Mesendoderm (in vitro differentiated cells): ENCODE measurements at regions not wholly inside any gene's neighbourhood (a gene's known extent, or its start where the extent isn't known, plus 50 kb on each side); places are given as distances from the start of the nearest gene placed in this dataset.
"Not testable (repeated sequence)": the region's sequence is repeated elsewhere in the genome, so short reads cannot be mapped to it uniquely, and the experiment has no call there.

Source experiments
- DNase-seq: peaks from one replicate; pipeline ENCODE4 v3.0.0; 2013
- H2AK5ac ChIP-seq: 2 replicates; pipeline ENCODE4 v1.6.1; 2013; ENCODE audit warnings: low read length, inconsistent platforms
- H2BK120ac ChIP-seq: 2 replicates; pipeline ENCODE4 v1.6.1; 2013; ENCODE audit warnings: low read depth, mild to moderate bottlenecking, low read length, moderate library complexity, mixed read lengths
- H2BK15ac ChIP-seq: replicated peaks from 2 replicates; pipeline ENCODE4 v1.6.1; 2013; ENCODE audit warnings: low read depth, mild to moderate bottlenecking, moderate library complexity
- H2BK5ac ChIP-seq: 2 replicates; pipeline ENCODE4 v1.6.1; 2013; ENCODE audit warnings: low read length, inconsistent platforms
- H3K18ac ChIP-seq: 2 replicates; pipeline ENCODE4 v1.6.1; 2013; ENCODE audit warnings: mild to moderate bottlenecking, low read length, mixed read lengths
- H3K23ac ChIP-seq: one replicate; pipeline ENCODE4 v1.6.1; 2013; ENCODE audit warnings: low read length
- H3K27ac ChIP-seq: 2 replicates; pipeline ENCODE4 v1.5.1; 2013; ENCODE audit warnings: low read depth, mild to moderate bottlenecking, inconsistent platforms, low read length, moderate library complexity
- H3K27me3 ChIP-seq: 2 replicates; pipeline ENCODE4 v1.6.1; 2013; ENCODE audit warnings: low read length, control low read depth, mild to moderate bottlenecking, inconsistent platforms; ENCODE audit not compliant: insufficient read depth, poor library complexity
- H3K36me3 ChIP-seq: 2 replicates; pipeline ENCODE4 v1.6.1; 2013; ENCODE audit warnings: low read length, inconsistent platforms; ENCODE audit not compliant: control insufficient read depth, insufficient read depth
- H3K4ac ChIP-seq: one replicate; pipeline ENCODE4 v1.6.1; 2013; ENCODE audit warnings: low read depth, mild to moderate bottlenecking, low read length, moderate library complexity
- H3K4me1 ChIP-seq: 2 replicates; pipeline ENCODE4 v1.6.1; 2013; ENCODE audit warnings: low read depth, low read length, inconsistent platforms; ENCODE audit not compliant: control insufficient read depth
- H3K4me2 ChIP-seq: 2 replicates; pipeline ENCODE4 v1.6.1; 2013; ENCODE audit warnings: low read length
- H3K4me3 ChIP-seq: 2 replicates; pipeline ENCODE4 v1.5.1; 2013; ENCODE audit warnings: mild to moderate bottlenecking, low read length
- H3K56ac ChIP-seq: one replicate; pipeline ENCODE4 v1.6.1; 2013; ENCODE audit warnings: low read length
- H3K79me1 ChIP-seq: 2 replicates; pipeline ENCODE4 v1.6.1; 2013; ENCODE audit warnings: low read length, inconsistent platforms
- H3K79me2 ChIP-seq: 2 replicates; pipeline ENCODE4 v1.6.1; 2013; ENCODE audit warnings: mild to moderate bottlenecking, low read length; ENCODE audit not compliant: control insufficient read depth, insufficient read depth
- H3K9ac ChIP-seq: 2 replicates; pipeline ENCODE4 v1.6.1; 2013; ENCODE audit warnings: low read length, inconsistent platforms
- H4K5ac ChIP-seq: one replicate; pipeline ENCODE4 v1.6.1; 2013; ENCODE audit warnings: low read length
- H4K8ac ChIP-seq: one replicate; pipeline ENCODE4 v1.6.1; 2013; ENCODE audit warnings: low read depth, mild to moderate bottlenecking, control low read depth, low read length, moderate library complexity
- WGBS: extraction: QIAGEN DNeasy Blood & Tissue Kit; methylation state at CpG from one replicate; pipeline ENCODE4 v1.1.7; 2013; ENCODE audit warnings: low lambda C conversion rate, missing lambda C conversion rate; ENCODE audit not compliant: insufficient coverage; ENCODE audit errors: extremely low coverage; 5-methylcytosine and 5-hydroxymethylcytosine counted together

GRCh38 chr11:26860895-26861294, 133.0 kb upstream of the FIBIN start:
- no peaks in the 10 kb centered on the region for H3K79me1 ChIP-seq
- no peaks in the 10 kb centered on the region for H3K79me2 ChIP-seq
- H4K5ac ChIP-seq = no peak overlapping the region
- no peak overlapping the region for H3K4me3 ChIP-seq
- H3K56ac ChIP-seq = no peak overlapping the region
- H3K9ac ChIP-seq = no peak overlapping the region
- no peak overlapping the region for H3K23ac ChIP-seq
- no peak overlapping the region for H2BK15ac ChIP-seq
- no peak overlapping the region for H3K4me2 ChIP-seq
- H3K36me3 ChIP-seq = no peaks in the 10 kb centered on the region
- DNase-seq = no peak
- no peaks in the 10 kb centered on the region for H3K27me3 ChIP-seq
- no peak overlapping the region for H2BK120ac ChIP-seq
- H3K4ac ChIP-seq = no peak overlapping the region
- no peak overlapping the region for H4K8ac ChIP-seq
- no peak overlapping the region for H2AK5ac ChIP-seq
- H3K4me1 ChIP-seq = no peaks in the 10 kb centered on the region
- H3K18ac ChIP-seq = no peak overlapping the region
- H2BK5ac ChIP-seq = no peak overlapping the region
- no CpG with 5 or more reads among the region's 1 CpG for WGBS
- no peak overlapping the region for H3K27ac ChIP-seq

- Histone ChIP-seq H3K4me1 (no peaks in the 10 kb centered on the region), H2BK120ac (no peak overlapping the region), H3K9ac (no peak overlapping the region), H3K4ac (no peak overlapping the region), H2BK5ac (no peak overlapping the region), H4K8ac (no peak overlapping the region), H3K79me1 (no peaks in the 10 kb centered on the region), H3K56ac (no peak overlapping the region), H3K4me2 (no peak overlapping the region), H3K27ac (no peak overlapping the region), H2BK15ac (no peak overlapping the region), H3K27me3 (no peaks in the 10 kb centered on the region), H3K79me2 (no peaks in the 10 kb centered on the region), H2AK5ac (no peak overlapping the region), H3K4me3 (no peak overlapping the region), H3K23ac (no peak overlapping the region), H3K18ac (no peak overlapping the region), H4K5ac (no peak overlapping the region), H3K36me3 (no peaks in the 10 kb centered on the region)
- no peak for DNase-seq
Measured at GRCh38 chr11:26862801-26863200, 131.1 kb upstream of the FIBIN start.

- WGBS = no CpG with 5 or more reads among the region's 2 CpGs
Measured at GRCh38 chr11:26865703-26866102, 128.2 kb upstream of the FIBIN start.

GRCh38 chr11:26867286-26867685, 126.6 kb upstream of the FIBIN start:
- H3K79me1 ChIP-seq = no peaks in the 10 kb centered on the region
- H3K36me3 ChIP-seq = no peaks in the 10 kb centered on the region
- no peak for DNase-seq

More at GRCh38 chr11:26865703-26866102, 128.2 kb upstream of the FIBIN start:
- no peak for DNase-seq
- H3K4me2 ChIP-seq = no peak overlapping the region
- no peak overlapping the region for H3K18ac ChIP-seq
- no peak overlapping the region for H3K27ac ChIP-seq
- no peaks in the 10 kb centered on the region for H3K27me3 ChIP-seq
- H3K36me3 ChIP-seq = no peaks in the 10 kb centered on the region
- no peak overlapping the region for H3K56ac ChIP-seq
- H3K23ac ChIP-seq = no peak overlapping the region
- no peak overlapping the region for H3K4ac ChIP-seq
- H3K79me2 ChIP-seq = no peaks in the 10 kb centered on the region
- no peak overlapping the region for H2BK5ac ChIP-seq
- H2BK15ac ChIP-seq = no peak overlapping the region
- no peak overlapping the region for H3K9ac ChIP-seq
- no peak overlapping the region for H2BK120ac ChIP-seq
- H3K79me1 ChIP-seq = no peaks in the 10 kb centered on the region
- no peak overlapping the region for H3K4me3 ChIP-seq
- H4K5ac ChIP-seq = no peak overlapping the region
- no peak overlapping the region for H4K8ac ChIP-seq
- H3K4me1 ChIP-seq = no peaks in the 10 kb centered on the region
- H2AK5ac ChIP-seq = no peak overlapping the region

GRCh38 chr11:26878959-26879581, 114.8 kb upstream of the FIBIN start:
- H3K4ac ChIP-seq = no peak overlapping the region
- H2BK15ac ChIP-seq = no peak overlapping the region
- peaks cover 2% of the 10 kb centered on the region for H3K4me1 ChIP-seq
- no peak overlapping the region for H3K56ac ChIP-seq
- no peak overlapping the region for H2BK5ac ChIP-seq
- no peak overlapping the region for H4K5ac ChIP-seq
- no peak overlapping the region for H4K8ac ChIP-seq
- H3K23ac ChIP-seq = no peak overlapping the region
- no peak overlapping the region for H3K4me3 ChIP-seq
- H2BK120ac ChIP-seq = no peak overlapping the region
- WGBS = no CpG with 5 or more reads among the region's 4 CpGs
- no peak overlapping the region for H3K27ac ChIP-seq
- H3K79me2 ChIP-seq = no peaks in the 10 kb centered on the region
- H3K27me3 ChIP-seq = no peaks in the 10 kb centered on the region
- no peaks in the 10 kb centered on the region for H3K36me3 ChIP-seq
- DNase-seq = no peak
- no peak overlapping the region for H3K9ac ChIP-seq
- H3K4me2 ChIP-seq = no peak overlapping the region
- H3K79me1 ChIP-seq = no peaks in the 10 kb centered on the region
- no peak overlapping the region for H3K18ac ChIP-seq
- H2AK5ac ChIP-seq = no peak overlapping the region

More at GRCh38 chr11:26867286-26867685, 126.6 kb upstream of the FIBIN start:
- Histone ChIP-seq H3K27ac (no peak overlapping the region), H3K4ac (no peak overlapping the region), H2AK5ac (no peak overlapping the region), H3K27me3 (no peaks in the 10 kb centered on the region), H2BK15ac (no peak overlapping the region), H2BK5ac (no peak overlapping the region), H3K18ac (no peak overlapping the region), H3K4me3 (no peak overlapping the region), H4K5ac (no peak overlapping the region), H2BK120ac (no peak overlapping the region), H3K23ac (no peak overlapping the region), H3K79me2 (no peaks in the 10 kb centered on the region), H3K9ac (no peak overlapping the region), H3K4me2 (no peak overlapping the region), H3K56ac (no peak overlapping the region), H3K4me1 (no peaks in the 10 kb centered on the region), H4K8ac (no peak overlapping the region)

- not testable (repeated sequence) for H3K4me2 ChIP-seq, H3K79me1 ChIP-seq, H3K23ac ChIP-seq, H3K27me3 ChIP-seq, H3K9ac ChIP-seq, H2BK15ac ChIP-seq, H2BK120ac ChIP-seq, H3K79me2 ChIP-seq, DNase-seq, H4K5ac ChIP-seq, H3K4me3 ChIP-seq, H3K36me3 ChIP-seq, H2AK5ac ChIP-seq, H3K18ac ChIP-seq, H2BK5ac ChIP-seq, H3K4ac ChIP-seq, H3K4me1 ChIP-seq, H3K27ac ChIP-seq, H4K8ac ChIP-seq, H3K56ac ChIP-seq
- WGBS = no CpG with 5 or more reads among the region's 4 CpGs
Measured at GRCh38 chr11:26882363-26882880, 111.5 kb upstream of the FIBIN start.
